Right atrium auricular region (tissue), 2 donors: ENCODE measurements at regions not wholly inside any gene's neighbourhood (a gene's known extent, or its start where the extent isn't known, plus 50 kb on each side); places are given as distances from the start of the nearest gene placed in this dataset.
"Not testable (repeated sequence)": the region's sequence is repeated elsewhere in the genome, so short reads cannot be mapped to it uniquely, and the experiment has no call there.

Experiments
- DNase-seq: peaks from one replicate; pipeline ENCODE4 v3.0.0-alpha.2; 2019; ENCODE audit warnings: low spot score
- H3K27ac ChIP-seq, 2 donors: fragments of 200-600 bp; sonication (generic); 1 replicate in 1 of 2; 2 replicates in 1 of 2; pipeline ENCODE4 v1.5.1; 2016 to 2019
- H3K27me3 ChIP-seq, 2 donors: fragments of 200-600 bp; sonication (generic); one replicate each; pipeline versions ENCODE4 v1.5.1 to v1.6.0; 2017 to 2019
- H3K36me3 ChIP-seq: fragments of 200-600 bp; sonication (generic); one replicate; pipeline ENCODE4 v1.5.1; 2016
- H3K4me1 ChIP-seq, 2 donors: fragments of 200-600 bp; sonication (generic); one replicate each; pipeline versions ENCODE4 v1.5.1 to v1.6.0; 2017 to 2019
- H3K4me3 ChIP-seq, 2 donors: fragments of 200-600 bp; sonication (generic); 1 replicate in 1 of 2; 2 replicates in 1 of 2; pipeline ENCODE4 v1.5.1; 2017 to 2019; ENCODE audit warnings: mild to moderate bottlenecking in 1 of 2, moderate library complexity in 1 of 2
- H3K9me3 ChIP-seq, 2 donors: fragments of 200-600 bp; sonication (generic); one replicate each; pipeline ENCODE4 v1.5.1; 2019
- CTCF ChIP-seq, 2 donors: fragments of 200-600 bp; sonication (generic); IDR thresholded peaks; one replicate each; pipeline ENCODE4 v1.5.1; 2019; ENCODE audit warnings: antibody characterized with exemption in 2 of 2

- H3K36me3 ChIP-seq: no peaks in the 10 kb centered on the region
- H3K27me3 ChIP-seq: no peaks in the 10 kb centered on the region
- no peaks in the 10 kb centered on the region for H3K4me1 ChIP-seq
- no peak for TF ChIP-seq CTCF (IDR thresholded peaks at IDR 0.05)
- peaks cover 0 to 7% of the 10 kb centered on the region in 2 donors for H3K9me3 ChIP-seq
- H3K4me3 ChIP-seq: no peak overlapping the region
- no peak for DNase-seq
- no peak overlapping the region for H3K27ac ChIP-seq
Observed at GRCh38 chr6:77010931-77011542, 452.3 kb downstream of the HTR1B start.

GRCh38 chr6:76992553-76992952 is 470.7 kb downstream of the HTR1B start:
- Histone ChIP-seq H3K27ac (no peak overlapping the region), H3K9me3 (peaks cover 0 to 6% of the 10 kb centered on the region in 2 donors), H3K36me3 (no peaks in the 10 kb centered on the region), H3K4me1 (no peaks in the 10 kb centered on the region), H3K27me3 (no peaks in the 10 kb centered on the region), H3K4me3 (no peak overlapping the region)
- DNase-seq: no peak
- no peak for TF ChIP-seq CTCF (IDR thresholded peaks at IDR 0.05)

- H3K4me1 ChIP-seq: no peaks in the 10 kb centered on the region
- H3K4me3 ChIP-seq: no peak overlapping the region
- no peaks in the 10 kb centered on the region for H3K27me3 ChIP-seq
- peaks cover 0 to 6% of the 10 kb centered on the region in 2 donors for H3K9me3 ChIP-seq
- H3K27ac ChIP-seq: no peak overlapping the region
- no peak for TF ChIP-seq CTCF (IDR thresholded peaks at IDR 0.05)
- DNase-seq: no peak
- no peaks in the 10 kb centered on the region for H3K36me3 ChIP-seq
Observed at GRCh38 chr6:76984572-76984971, 478.7 kb downstream of the HTR1B start.

GRCh38 chr6:76982476-76983199 is 480.7 kb downstream of the HTR1B start:
- Histone ChIP-seq H3K9me3 (no peaks in the 10 kb centered on the region), H3K27ac (no peak overlapping the region), H3K27me3 (no peaks in the 10 kb centered on the region), H3K4me1 (no peaks in the 10 kb centered on the region), H3K36me3 (no peaks in the 10 kb centered on the region), H3K4me3 (no peak overlapping the region)
- no peak for TF ChIP-seq CTCF (IDR thresholded peaks at IDR 0.05)
- DNase-seq: no peak

GRCh38 chr6:76972474-76972873 is 490.8 kb downstream of the HTR1B start:
- no peak overlapping the region for H3K4me3 ChIP-seq
- no peaks in the 10 kb centered on the region for H3K4me1 ChIP-seq
- H3K27me3 ChIP-seq: no peaks in the 10 kb centered on the region
- no peak for TF ChIP-seq CTCF (IDR thresholded peaks at IDR 0.05)
- no peaks in the 10 kb centered on the region for H3K36me3 ChIP-seq
- H3K9me3 ChIP-seq: no peaks in the 10 kb centered on the region
- H3K27ac ChIP-seq: no peak overlapping the region
- DNase-seq: no peak

- not testable (repeated sequence) for DNase-seq, H3K27me3 ChIP-seq, H3K36me3 ChIP-seq, H3K4me1 ChIP-seq, H3K27ac ChIP-seq, H3K4me3 ChIP-seq, H3K9me3 ChIP-seq
Observed at GRCh38 chr6:76959177-76959576, 504.1 kb downstream of the HTR1B start.
